GM10266 (cell line): ENCODE measurements at regions not wholly inside any gene's neighbourhood (a gene's known extent, or its start where the extent isn't known, plus 50 kb on each side); places are given as distances from the start of the nearest gene placed in this dataset.

Source experiments
- DNase-seq: peaks from one replicate; pipeline ENCODE4 v3.0.0; 2012; ENCODE audit errors: extremely low spot score
- TF ChIP-seq, protein P1 (sequence below): IDR thresholded peaks from 2 replicates; pipeline ENCODE4 v1.5.1; 2012; ENCODE audit warnings: mild to moderate bottlenecking, low read depth; ENCODE audit not compliant: control insufficient read depth, insufficient read depth; ENCODE audit errors: missing control alignments

DNA sequence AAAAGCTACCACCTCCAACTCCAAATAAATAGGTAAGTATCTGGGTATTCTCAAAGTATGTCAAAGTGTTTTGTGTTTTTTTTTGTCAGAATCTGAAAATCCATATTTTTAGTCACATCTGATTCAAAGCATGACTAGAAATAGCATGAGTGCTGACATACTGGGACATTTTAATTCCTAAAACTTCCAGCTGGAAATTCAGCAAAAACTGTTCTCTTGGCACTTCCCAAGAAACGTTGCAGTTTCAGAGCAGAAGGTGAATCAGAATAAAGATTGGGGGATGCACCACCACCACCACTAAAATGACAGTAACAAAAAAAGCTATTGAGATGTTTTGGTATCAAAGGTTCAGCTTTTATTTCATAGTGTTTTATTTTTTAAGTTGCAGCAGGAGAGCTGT lies 724.6 kb upstream of the CELF2 start:
- DNase-seq: no peak
- TF ChIP-seq, protein P1, sequence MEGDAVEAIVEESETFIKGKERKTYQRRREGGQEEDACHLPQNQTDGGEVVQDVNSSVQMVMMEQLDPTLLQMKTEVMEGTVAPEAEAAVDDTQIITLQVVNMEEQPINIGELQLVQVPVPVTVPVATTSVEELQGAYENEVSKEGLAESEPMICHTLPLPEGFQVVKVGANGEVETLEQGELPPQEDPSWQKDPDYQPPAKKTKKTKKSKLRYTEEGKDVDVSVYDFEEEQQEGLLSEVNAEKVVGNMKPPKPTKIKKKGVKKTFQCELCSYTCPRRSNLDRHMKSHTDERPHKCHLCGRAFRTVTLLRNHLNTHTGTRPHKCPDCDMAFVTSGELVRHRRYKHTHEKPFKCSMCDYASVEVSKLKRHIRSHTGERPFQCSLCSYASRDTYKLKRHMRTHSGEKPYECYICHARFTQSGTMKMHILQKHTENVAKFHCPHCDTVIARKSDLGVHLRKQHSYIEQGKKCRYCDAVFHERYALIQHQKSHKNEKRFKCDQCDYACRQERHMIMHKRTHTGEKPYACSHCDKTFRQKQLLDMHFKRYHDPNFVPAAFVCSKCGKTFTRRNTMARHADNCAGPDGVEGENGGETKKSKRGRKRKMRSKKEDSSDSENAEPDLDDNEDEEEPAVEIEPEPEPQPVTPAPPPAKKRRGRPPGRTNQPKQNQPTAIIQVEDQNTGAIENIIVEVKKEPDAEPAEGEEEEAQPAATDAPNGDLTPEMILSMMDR: no peak

DNA sequence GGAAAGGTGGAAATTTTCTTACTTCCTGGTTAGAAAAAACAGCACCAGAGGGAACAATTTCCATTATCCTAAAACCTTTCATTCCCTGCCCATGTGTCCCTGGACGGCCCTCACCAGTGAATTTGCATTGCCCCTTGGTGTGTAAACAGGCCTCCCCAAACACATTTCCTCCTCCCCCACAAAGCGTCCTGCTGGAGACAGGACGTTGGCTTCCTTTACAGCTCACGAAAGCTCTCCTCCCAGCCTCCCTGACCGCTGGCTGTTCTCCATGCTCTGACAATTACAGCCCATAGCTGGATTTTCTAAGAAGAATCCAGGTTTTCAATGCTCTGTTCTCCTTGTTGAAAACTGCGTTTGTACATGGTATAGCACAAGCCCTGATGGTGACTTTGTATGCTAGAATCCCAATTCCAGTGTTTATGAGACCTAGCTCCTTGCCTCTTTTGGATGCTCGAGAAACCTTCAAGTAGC lies 724.2 kb upstream of the CELF2 start:
- no peak for DNase-seq

DNA sequence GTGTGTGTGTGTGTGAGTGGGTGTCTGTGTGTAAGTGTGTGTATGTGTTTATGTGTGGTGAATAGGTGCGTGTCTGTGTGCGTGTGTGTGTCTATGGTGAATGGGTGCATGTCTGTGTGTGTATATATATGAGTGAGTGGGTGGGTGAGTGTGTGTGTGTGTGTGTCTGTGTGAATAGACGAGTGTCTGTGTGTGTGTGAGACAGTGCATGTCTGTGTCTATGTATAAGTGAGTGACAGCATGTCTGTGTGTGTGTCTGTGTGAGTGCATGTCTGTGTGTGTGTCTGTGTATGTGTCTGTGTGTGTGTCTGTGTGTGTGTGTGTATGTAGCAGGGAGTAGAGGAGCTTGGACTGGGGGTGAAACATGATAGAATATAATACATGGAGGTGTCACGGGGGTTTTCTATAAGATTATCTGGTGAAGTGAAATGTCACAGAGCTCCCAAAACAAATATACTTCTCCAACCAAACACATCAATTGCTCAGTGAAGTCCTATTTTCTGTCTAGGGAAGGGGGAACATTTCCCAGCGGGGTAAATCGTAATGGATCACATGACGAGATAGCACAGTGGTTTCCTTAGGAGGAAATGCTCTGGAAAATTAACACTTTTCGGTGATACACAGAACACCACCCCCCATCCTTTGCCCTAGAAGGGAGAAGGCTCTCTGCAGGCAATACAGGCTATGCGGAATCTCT lies 723.3 kb upstream of the CELF2 start:
- DNase-seq: no peak
- TF ChIP-seq, protein P1: no peak

More for the DNA sequence above, 724.2 kb upstream of the CELF2 start:
- TF ChIP-seq, protein P1: no peak

DNA sequence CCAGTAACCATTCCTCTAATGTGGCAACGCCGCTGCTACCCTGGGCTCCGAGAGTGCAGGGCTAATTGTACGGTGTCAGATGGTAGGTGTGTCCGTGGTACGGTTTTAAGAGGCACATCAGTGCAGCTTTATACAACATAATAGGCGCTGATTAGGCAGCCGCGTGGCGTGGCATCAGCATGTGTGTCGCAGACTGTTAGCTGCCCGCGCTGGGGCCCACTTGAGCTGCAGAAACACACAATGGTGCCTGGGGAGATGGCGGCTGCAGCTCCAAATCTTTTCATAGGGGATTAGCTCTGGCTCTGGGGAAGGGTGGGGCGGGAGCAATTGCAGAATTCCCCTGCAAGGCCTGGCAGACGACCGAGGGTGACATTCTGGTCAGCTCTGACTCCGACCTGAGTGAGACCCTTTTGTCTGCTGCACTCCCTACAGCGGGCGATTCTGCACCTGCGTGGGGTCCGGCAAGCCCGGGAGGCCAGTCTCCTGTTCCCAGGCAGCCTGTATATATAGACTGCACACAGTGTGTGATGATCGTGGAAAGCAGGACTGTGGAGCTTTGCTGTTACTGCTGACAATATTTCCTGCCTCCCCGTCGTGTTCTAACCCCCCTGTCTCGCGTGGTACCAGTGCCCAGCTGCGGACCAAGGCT lies 722.7 kb upstream of the CELF2 start:
- no peak for DNase-seq
- TF ChIP-seq, protein P1: no peak

DNA sequence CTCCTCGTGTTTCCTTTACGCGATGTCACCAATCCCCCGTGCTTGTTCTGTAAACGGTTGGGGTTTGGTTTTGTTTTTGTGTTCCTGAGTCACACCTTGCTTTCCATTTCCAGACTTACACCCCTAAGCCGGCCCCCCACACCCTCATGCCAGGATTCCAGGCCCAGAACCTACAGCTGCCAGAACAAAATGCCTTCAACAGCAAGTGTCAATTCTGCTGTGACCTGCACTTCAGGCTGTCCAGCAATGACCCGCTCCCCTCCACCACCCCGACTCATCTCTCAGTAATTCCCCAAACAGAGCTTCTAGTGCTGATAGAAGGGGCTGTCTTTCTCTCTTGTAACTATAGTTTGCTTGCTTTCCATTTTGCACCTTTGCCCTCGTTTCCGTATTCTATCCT lies 722.1 kb upstream of the CELF2 start:
- TF ChIP-seq, protein P1: no peak
- no peak for DNase-seq

DNA sequence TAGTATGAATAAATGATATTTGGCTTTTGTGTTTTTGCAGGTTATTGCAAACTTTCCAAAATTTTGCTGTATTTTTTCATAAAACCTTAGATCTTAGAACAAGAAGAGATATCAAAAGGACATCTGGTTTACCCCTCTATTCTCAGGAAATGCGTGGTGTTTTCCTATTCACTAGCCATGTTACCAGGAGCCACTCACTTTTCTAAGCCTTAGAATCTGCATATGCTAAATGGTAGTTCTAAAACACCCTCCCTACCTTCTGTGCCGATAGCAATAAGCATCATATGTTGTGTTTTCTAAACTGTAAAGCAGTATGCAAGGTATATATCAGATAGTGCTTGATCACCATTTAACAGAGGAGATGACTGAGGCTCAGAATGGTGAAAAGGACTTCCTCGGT lies 715.0 kb upstream of the CELF2 start:
- TF ChIP-seq, protein P1: no peak
- no peak for DNase-seq

DNA sequence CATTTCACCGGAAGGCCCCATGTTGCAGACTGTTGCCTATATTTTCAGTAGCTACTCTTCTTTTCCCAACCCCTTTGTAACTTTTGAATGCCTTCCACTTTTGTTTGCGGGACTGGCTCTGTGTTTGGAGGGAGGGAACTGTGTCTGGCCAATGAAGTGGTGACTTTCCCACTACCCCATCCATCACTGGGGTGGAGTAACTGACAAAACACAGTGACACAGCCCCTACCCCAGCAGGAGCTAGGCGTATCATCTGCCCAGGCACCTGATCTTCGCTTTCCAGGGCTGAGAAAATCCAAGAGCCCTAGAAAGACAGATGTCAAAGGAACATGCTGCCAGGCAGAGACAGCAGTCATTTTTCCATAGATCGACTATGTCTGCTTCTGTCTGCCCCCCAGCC lies 710.6 kb upstream of the CELF2 start:
- TF ChIP-seq, protein P1: no peak
- no peak for DNase-seq
